ENCODE measurements at regions not wholly inside any gene's neighbourhood (a gene's known extent, or its start where the extent isn't known, plus 50 kb on each side); places are given as distances from the start of the nearest gene placed in this dataset.
"Not testable (repeated sequence)": the region's sequence is repeated elsewhere in the genome, so short reads cannot be mapped to it uniquely, and the experiment has no call there.

GRCh38 chr16:90166679-90167556 is 89.8 kb upstream of the PRDM7 start:
- H2BK15ac ChIP-seq (ENCODE audit: low read depth, low read length); H3K14ac ChIP-seq (ENCODE audit: insufficient read depth, low read length); H3K4me1 ChIP-seq (ENCODE audit: insufficient read depth, low read length); H3K79me1 ChIP-seq (ENCODE audit: insufficient read depth, low read depth, low read length, poor library complexity, severe bottlenecking); H2BK5ac ChIP-seq (ENCODE audit: insufficient read length, low read length); H3K18ac ChIP-seq (ENCODE audit: insufficient read length, low read depth, low read length); H3K23me2 ChIP-seq (ENCODE audit: insufficient read length, low read depth, low read length, poor library complexity, severe bottlenecking); H3K9me3 Mint-ChIP-seq; H3K27ac Mint-ChIP-seq; H2BK12ac ChIP-seq (ENCODE audit: insufficient read length, low read depth, low read length); H3K4ac ChIP-seq (ENCODE audit: low read depth, low read length); H2BK120ac ChIP-seq (ENCODE audit: low read depth, low read length, poor library complexity, severe bottlenecking); H2BK20ac ChIP-seq (ENCODE audit: low read depth, low read length, poor library complexity, severe bottlenecking); H2AK5ac ChIP-seq (ENCODE audit: insufficient read length, low read length); H3K4me2 ChIP-seq (ENCODE audit: insufficient read depth, insufficient read length, low read length); H3K27ac ChIP-seq (ENCODE audit: insufficient read length, low read depth, low read length); H3T11ph ChIP-seq (ENCODE audit: low read length); H4K8ac ChIP-seq (replicated peaks; ENCODE audit: insufficient read length, low read depth, low read length); H3K9ac ChIP-seq (ENCODE audit: extremely low read depth, insufficient read length, low read length); H3K27me3 ChIP-seq (ENCODE audit: insufficient read depth, low read length); H3K9me3 ChIP-seq (ENCODE audit: control insufficient read depth, low read depth, low read length); H2AFZ ChIP-seq (ENCODE audit: low read length); H3K36me3 Mint-ChIP-seq (ENCODE audit: insufficient read depth in 1 of 3, low read depth in 3 of 3); H3K23ac ChIP-seq (ENCODE audit: insufficient read length, low read depth, low read length); H3K4me3 Mint-ChIP-seq; H3K4me1 Mint-ChIP-seq; H4K20me1 ChIP-seq (ENCODE audit: control insufficient read depth, insufficient read depth, insufficient read length); H3K56ac ChIP-seq (ENCODE audit: insufficient read length, low read depth, low read length); H3K79me2 ChIP-seq (ENCODE audit: insufficient read depth, low read length); H4K91ac ChIP-seq (ENCODE audit: insufficient read length, low read depth, low read length); H3K27me3 Mint-ChIP-seq (ENCODE audit: low read depth); H4K5ac ChIP-seq (ENCODE audit: insufficient read length, low read depth, low read length): not testable (repeated sequence)
- TF ChIP-seq CTCF (conservative IDR thresholded peaks at IDR 0.05) = 0 out of 3 replicates have a peak, but pooled peaks have one; percentile 14
- WGBS (ENCODE audit: extremely low coverage, insufficient read length, low lambda C conversion rate) = no CpG with 5 or more reads among the region's 12 CpGs
- DNase-seq = peak; percentile 18

GRCh38 chr16:90151027-90151426 is 73.9 kb upstream of the PRDM7 start:
- H3T11ph ChIP-seq (ENCODE audit: low read length); H3K56ac ChIP-seq (ENCODE audit: insufficient read length, low read depth, low read length); H3K9me3 Mint-ChIP-seq; H3K27ac Mint-ChIP-seq; H3K79me2 ChIP-seq (ENCODE audit: insufficient read depth, low read length); H2BK20ac ChIP-seq (ENCODE audit: low read depth, low read length, poor library complexity, severe bottlenecking); H3K27me3 Mint-ChIP-seq (ENCODE audit: low read depth); H4K20me1 ChIP-seq (ENCODE audit: control insufficient read depth, insufficient read depth, insufficient read length); H3K4me1 ChIP-seq (ENCODE audit: insufficient read depth, low read length); H3K9ac ChIP-seq (ENCODE audit: extremely low read depth, insufficient read length, low read length); H3K4me2 ChIP-seq (ENCODE audit: insufficient read depth, insufficient read length, low read length); H2AK5ac ChIP-seq (ENCODE audit: insufficient read length, low read length); H4K91ac ChIP-seq (ENCODE audit: insufficient read length, low read depth, low read length); H3K4ac ChIP-seq (ENCODE audit: low read depth, low read length); H3K79me1 ChIP-seq (ENCODE audit: insufficient read depth, low read depth, low read length, poor library complexity, severe bottlenecking); H3K27ac ChIP-seq (ENCODE audit: insufficient read length, low read depth, low read length); H2BK5ac ChIP-seq (ENCODE audit: insufficient read length, low read length); H3K36me3 Mint-ChIP-seq (ENCODE audit: insufficient read depth in 1 of 3, low read depth in 3 of 3); H2AFZ ChIP-seq (ENCODE audit: low read length); H2BK120ac ChIP-seq (ENCODE audit: low read depth, low read length, poor library complexity, severe bottlenecking); H4K5ac ChIP-seq (ENCODE audit: insufficient read length, low read depth, low read length); H2BK12ac ChIP-seq (ENCODE audit: insufficient read length, low read depth, low read length); H3K4me1 Mint-ChIP-seq; H3K27me3 ChIP-seq (ENCODE audit: insufficient read depth, low read length); H3K23ac ChIP-seq (ENCODE audit: insufficient read length, low read depth, low read length); H3K14ac ChIP-seq (ENCODE audit: insufficient read depth, low read length); H4K8ac ChIP-seq (replicated peaks; ENCODE audit: insufficient read length, low read depth, low read length); H2BK15ac ChIP-seq (ENCODE audit: low read depth, low read length); H3K4me3 Mint-ChIP-seq; DNase-seq; H3K18ac ChIP-seq (ENCODE audit: insufficient read length, low read depth, low read length); H3K9me3 ChIP-seq (ENCODE audit: control insufficient read depth, low read depth, low read length); H3K23me2 ChIP-seq (ENCODE audit: insufficient read length, low read depth, low read length, poor library complexity, severe bottlenecking): not testable (repeated sequence)
- no CpG with 5 or more reads among the region's 4 CpGs for WGBS (ENCODE audit: extremely low coverage, insufficient read length, low lambda C conversion rate)

Data from H9 (cell line).